A172 (cell line): ENCODE measurements at regions not wholly inside any gene's neighbourhood (a gene's known extent, or its start where the extent isn't known, plus 50 kb on each side); places are given as distances from the start of the nearest gene placed in this dataset.
A peak's percentile ranks its signal among the peaks of the same experiment; 100 is the strongest.
"Not testable (repeated sequence)": the region's sequence is repeated elsewhere in the genome, so short reads cannot be mapped to it uniquely, and the experiment has no call there.

Experiments
- DNase-seq: peaks from one replicate; pipeline ENCODE4 v3.0.0-alpha.2; 2015; ENCODE audit warnings: low spot score

DNA sequence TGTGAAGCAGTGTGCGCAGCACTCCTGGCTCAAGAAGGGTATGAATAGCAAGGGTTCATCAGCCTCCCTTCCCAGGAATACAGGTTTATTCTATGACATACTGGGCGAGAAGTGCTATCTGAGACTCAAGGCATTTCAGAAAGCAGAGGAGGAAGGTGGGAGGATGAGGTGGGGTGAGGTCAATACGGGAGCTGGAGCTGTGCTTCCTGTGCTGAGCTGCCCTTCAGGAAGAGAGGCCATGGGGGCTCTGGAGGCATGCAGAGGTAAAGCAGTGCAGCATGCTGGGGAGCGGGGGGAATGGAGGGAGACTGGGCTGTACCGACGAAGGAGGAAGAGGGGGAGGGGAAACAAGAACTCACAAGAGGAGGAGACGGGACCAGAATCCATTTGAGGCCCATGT is 717.6 kb downstream of the PTPRU start:
- DNase-seq: no peak

DNA sequence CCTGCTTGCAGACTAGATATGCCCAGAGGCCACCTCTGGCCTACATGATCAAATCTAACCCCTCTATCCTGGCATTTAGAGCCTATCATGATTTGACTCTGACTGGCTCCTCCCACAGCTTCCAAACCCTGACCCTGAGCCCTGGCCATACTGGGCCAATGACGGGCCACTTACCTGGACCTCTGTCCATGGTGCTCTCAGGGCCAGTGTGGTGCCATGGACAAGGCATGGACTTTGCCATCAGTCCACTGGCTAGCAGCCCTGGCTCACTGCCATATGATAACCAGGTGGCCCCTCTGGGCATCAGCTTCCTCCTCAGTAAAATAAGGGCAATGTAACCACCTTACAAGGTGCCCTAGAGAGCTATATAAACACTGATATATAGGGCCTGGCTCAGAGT is 713.4 kb downstream of the PTPRU start:
- DNase-seq: no peak

DNA sequence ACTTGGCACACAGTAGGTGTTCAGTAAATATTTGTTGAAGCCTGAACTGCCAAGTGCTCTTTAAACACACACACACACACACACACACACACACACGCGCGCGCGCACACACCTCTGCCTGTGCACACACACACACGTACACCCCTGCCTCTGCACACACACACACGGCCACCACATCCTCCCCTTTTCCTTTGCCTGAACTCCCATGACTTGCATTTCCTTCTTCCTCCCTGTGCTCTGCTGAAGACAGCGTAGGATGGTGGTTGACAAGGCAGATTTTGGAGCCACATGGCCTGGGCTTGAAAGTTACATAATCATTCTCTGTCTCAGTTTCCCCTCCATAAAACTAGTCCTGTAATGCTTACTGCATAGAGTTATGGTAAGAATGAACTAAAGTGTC is 712.3 kb downstream of the PTPRU start:
- no peak for DNase-seq

DNA sequence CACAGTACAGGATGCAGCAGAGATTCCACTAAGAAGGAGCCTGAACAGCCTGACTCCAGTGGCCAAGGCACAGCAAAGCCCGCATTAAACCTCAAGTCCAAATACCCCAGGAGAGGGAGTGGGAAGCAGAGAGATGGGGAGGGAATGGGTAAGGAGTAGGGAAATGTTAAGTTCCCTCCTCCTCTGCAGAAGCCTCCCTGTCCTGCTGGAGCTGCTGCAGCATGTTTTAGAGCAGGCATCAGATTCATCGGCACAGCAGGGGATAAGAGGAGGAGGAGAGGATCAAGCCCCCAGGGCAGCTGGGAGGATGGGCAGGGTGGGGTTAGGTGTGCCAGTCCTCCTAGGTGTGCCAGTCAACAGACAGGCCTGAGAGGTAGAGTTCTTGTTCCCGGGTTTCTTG is 709.7 kb downstream of the PTPRU start:
- no peak for DNase-seq

DNA sequence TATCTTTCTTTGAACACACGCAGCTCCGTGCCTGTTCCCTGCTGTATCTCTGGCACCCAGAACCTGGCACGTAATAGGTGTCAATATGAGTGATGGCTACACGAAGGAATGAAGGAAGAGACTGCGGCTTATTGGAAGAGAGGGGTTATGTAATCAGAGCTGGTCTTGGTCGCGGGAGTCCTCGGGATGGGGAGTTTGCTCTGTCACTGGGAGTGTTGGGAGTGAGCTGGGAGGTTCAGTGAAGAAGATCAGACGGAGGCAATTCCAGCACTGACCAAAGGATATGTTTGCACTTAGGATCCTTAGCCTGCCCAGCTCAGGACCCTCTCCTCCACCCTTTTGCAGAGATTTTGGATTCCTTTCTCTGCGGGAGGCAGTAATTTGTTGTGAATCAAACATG is 709.1 kb downstream of the PTPRU start:
- DNase-seq: no peak

DNA sequence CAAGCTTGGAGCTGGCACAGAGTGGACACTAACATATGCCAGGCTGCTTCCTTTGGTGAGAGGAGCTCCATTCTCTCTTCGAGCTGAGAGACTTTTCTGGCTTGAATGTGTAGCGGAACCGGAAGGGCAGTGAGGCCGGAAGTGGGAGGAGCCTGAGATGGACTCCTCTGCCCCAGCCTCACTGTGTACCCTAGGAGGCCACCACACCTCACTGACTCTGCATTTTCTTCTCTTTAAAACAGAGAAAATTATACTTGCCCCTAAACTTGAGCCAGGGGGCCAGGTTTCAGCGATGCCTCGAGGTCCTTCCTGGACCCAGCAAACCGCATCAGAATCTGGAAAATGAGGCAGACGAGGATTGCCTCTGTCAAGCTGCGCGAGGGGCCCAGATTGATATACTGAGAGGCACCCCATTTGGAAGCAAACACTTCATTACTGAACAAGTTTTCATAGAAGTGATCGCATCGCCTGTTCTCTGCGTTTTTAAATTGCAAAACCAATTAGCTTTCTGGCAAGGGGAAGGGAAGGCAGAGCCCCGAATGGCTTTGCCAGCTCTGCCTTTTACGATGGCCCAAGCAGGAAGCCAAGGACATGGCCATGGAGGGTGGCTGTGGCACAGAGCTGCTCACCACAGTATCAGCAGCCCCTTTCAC is 708.1 kb downstream of the PTPRU start:
- DNase-seq: no peak

DNA sequence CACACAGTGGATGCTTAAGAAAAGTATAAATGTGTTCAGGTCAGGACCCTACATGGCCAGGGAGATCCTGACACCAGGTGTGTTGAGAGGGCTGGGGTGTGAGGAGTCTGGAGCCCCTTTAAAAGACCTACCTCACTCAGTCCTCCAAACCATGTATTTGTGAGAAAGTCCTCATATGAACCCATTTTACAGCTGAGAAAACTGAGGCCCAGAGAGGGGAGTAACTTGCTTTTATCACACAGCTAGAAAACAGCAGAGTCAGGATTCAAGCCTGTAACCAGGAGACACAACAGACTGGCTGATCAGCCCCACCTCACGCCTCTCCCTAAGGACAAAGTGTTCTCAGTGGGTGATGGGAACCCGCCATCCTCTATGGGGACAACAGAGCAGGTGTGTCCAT is 706.7 kb downstream of the PTPRU start:
- no peak for DNase-seq

DNA sequence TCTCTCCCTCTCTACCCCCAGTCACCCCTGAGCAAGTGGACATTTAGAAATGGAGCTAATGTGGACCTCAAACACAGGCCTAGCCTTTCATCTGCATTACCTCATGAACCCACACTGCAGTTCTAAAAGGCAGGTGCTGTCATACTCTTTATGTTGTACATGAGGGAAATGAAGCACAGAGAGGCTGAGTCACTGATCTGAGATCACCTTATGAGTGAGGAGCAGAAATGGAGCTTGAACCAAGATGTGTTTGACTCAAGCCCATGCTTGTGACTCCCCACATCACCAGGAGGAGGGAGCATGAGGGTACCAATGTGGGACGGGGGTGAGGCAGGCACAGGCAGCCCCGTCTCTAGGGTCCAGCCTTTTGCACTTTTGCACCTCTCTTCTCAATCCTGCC is 702.8 kb downstream of the PTPRU start:
- no peak for DNase-seq

DNA sequence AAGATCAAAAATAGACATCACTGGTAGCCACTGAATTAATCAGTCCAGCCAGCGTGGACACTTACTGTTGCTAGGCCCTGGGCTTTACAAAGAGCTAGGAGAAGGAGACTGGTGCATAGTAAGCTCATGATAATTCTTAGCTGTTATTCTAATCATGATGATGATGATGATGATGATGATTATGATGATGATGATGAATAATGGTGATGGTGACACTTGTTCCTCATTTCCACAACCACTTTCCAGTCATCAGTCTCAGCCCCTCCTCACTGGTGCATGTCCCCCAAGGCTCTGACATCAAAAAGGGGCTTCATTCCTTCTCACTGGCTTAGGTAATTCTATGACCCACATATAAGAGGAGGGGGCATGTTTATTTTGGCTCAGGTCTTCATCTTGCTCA is 701.0 kb downstream of the PTPRU start:
- DNase-seq: no peak

DNA sequence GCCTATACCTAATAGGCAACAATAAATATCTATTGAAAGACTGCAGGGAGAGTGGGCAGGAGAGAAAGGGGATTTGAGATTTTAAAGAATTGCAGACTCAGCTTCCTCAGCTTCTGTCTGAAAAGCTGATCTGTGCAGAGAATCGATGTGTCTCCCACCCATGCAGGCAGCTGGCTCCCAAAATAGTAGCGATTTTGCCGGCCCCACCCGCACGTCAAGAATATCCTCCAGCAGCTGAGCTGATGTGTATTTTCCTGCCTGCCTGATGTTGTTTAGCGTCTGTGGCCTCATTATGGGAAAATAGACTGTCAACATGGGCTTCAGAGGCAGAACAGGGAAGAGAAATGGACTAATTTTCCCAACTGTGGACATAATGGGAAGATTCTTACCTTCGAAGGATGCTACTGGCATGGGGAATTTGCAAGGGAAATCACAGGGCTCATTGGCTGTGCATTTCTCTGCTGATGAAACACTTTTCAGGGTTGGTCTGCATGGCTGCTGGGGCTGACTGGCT is 699.8 kb downstream of the PTPRU start:
- no peak for DNase-seq

DNA sequence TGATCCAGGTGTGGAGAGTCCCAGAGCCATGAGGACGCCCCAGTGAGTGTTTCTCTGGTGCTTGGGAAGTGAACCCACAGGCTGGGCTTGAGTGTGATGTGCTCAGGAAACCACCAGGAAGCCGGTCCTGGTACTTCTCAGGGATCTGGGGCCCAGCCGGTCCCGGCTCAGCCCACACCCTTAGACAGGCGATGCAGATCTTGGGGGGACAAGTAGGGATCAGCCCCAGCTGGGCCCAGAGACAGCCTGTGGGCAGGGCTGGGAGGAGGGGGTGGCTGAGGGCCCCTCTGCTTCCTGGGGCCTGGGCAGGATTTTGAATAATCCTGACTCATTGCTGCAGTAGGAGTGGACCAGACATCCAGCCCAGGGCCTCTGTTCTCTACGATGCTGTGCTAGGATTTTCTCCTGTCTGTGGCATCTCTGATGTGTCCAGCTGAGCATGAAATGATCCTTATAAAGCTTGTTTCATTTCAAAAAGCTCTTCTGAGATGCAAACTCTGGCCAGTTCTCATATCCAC is 698.0 kb downstream of the PTPRU start:
- DNase-seq: no peak

DNA sequence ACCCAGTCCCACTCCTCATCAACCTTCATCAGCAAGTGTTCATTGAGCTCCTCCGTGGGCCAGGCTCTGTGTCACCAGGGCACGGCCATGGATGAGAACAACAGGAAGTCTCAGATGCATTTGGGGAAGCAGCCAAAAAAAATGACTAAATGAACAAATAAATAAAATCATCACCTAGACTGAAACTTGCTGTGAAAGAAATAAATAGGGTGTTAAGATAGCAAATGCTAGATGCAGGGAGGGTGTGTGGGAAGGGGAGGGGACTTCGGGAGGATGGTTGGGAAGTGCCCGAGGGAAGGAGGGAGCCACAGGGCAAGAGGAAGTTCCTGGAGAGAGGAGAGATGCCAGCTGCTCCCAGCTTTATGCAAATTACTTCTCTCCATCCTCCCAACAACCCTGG is 696.7 kb downstream of the PTPRU start:
- peak; percentile 46 for DNase-seq

DNA sequence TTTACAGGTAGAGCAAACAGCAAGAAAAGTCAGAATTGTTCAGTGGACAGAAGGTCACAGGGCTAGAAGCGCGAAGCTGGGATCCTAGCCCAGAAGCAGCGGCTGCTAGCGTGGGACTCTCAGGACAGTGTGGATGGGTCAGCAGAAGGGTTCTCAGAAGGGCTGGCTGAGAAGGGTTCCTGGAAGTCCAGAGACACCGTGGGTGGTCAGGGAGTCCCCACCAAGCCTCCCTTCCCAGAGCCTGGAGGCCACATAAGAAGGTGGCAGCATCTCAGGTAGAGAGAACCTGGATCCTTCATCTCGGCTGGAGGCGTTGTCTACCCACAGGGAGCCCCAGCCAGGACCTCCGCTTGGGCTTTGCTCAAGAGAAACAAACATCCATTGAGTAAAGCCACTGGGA is 696.3 kb downstream of the PTPRU start:
- DNase-seq: no peak

DNA sequence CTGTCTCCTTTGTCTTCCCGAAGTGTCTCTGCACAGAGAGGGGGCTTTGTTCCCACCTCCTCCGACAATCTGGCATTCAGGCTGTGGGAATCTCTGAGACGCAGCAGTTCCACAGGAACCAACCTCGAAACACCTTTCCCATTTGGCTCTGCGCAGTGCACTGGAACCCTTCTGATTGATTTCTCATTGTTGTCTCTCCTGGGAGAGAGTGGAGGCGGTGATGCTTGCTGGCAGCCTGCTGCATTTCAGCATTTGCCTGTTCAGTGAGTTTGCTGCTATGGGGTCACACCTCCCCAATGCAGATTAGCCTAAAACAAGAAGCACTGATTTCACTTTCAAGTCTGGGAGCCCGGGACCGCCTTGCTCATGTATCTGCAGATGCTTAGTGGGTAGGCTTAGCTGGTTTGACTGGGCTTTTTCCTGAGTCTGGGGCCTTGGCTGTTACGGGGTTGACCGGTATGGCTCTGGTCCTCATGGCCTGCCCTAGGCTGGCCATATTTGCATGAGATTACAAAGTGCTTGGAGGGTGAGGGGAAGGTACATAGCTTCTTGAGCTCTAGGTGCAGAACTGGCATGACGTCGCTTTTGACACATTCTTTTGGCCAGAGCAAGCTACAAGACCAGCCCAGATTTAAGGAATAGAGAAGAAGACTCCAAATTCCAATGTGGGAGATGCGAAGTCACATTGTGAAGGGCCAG is 695.3 kb downstream of the PTPRU start:
- no peak for DNase-seq

DNA sequence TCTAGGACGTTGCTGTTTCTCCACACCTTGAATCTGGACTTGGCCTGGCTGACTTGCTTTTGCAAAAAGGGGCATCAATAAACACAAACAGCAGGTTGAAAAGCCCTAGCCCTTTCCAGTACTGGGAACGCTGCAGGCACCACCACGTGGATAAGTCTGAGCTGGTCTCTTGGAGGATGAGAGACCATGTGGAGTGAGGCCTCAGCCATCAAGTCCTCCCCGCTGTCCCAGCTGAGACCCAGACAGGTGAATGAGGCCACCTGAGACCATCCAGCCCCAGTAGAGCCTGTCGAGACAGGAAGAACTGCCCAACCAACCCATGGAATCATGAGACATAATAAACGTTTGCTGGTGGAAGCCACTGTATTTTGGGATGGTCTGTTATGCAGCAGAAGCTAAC is 688.7 kb downstream of the PTPRU start:
- DNase-seq: no peak

DNA sequence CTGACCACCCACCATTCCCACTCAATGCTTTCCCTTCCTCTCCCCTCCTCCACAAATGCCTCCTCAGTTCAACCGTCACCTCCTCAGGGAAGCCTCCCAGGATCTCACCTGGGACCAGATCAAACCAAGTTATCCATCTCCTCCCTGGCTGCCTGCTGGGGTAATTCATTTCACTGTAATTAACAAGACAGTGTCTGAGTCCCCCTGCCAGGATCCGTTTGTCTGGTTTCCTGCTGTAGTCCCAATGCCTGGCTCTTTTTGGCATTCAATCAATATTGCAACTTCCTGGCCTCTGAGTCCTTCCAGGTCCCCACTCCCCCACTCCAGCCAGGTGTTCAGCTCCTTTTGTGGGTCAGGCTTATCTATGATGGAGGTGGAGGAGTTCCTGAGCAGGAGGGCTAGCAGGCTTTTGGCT is 687.7 kb downstream of the PTPRU start:
- DNase-seq: no peak

DNA sequence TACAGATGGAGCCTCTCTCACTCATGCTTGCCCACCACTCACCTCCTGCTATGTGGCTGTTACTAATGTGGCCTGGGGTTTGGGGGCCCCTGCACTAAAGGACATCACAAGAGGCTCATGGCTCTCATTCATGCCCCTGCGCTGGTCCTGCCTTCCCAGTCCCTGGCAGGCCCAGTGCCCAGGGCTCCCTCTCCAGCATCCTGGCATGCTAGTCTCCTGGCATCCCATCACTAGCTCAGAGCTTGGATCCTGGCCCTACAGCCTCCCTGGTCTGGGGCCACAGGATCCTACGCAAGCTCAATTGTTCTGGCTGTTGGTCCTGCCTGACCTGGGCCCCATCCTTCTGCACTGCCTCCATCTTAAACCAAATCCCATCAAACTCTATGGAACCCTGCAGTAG is 685.4 kb downstream of the PTPRU start:
- DNase-seq: no peak

DNA sequence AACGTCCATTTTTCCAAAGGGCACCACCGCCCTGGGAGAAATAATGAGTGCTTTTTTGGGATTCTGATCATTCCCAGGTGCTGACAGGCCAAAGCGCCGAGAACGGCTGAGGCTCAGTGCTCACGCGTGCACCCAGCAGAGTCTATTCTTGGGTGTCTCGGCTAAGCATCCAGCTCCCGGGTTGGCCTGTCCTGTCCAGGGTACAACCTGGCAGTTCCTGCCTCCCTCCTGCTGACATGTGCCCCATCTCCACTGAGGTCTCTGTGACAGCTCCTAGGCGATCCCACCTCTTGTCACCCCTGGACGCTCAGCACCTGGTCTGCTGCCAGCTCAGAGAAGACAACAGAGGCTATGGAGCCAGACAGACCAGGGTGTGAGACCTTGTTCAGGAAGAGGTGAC is 684.5 kb downstream of the PTPRU start:
- no peak for DNase-seq

DNA sequence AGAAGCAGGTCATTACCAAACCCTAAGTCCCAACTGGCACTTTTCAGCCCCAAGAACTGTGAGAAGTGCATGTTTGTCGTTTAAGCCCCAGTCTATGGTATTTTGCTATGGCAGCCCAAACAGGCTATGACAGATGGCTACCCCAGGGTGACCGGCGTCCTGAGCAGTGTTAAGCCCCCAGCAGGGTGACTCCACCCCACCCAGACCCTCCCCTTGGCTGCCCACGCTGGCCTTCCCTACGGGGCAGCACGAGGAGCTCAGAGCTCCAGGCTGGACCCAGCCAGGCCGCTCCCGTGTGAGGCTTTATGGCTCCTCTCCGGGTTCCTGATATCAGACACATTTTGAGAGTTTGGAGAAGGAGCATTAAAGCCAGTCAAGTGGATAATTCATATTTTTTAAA is 684.0 kb downstream of the PTPRU start:
- DNase-seq: no peak

DNA sequence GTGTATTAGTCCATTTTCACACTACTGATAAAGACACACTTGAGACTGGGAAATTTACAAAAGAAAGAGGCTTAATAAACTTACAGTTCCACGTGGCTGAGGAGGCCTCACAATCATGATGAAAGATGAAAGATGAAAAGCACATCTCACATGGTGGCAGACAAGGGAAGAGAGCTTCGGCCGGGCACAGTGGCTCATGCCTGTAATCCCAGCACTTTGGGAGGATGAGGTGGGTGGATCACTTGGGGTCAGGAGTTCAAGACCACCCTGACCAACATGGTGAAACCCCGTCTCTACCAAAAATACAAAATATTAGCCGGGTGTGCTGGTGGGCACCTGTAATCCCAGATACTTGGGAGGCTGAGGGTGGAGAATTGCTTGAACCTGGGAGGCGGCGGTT is 682.7 kb downstream of the PTPRU start:
- DNase-seq: not testable (repeated sequence)

DNA sequence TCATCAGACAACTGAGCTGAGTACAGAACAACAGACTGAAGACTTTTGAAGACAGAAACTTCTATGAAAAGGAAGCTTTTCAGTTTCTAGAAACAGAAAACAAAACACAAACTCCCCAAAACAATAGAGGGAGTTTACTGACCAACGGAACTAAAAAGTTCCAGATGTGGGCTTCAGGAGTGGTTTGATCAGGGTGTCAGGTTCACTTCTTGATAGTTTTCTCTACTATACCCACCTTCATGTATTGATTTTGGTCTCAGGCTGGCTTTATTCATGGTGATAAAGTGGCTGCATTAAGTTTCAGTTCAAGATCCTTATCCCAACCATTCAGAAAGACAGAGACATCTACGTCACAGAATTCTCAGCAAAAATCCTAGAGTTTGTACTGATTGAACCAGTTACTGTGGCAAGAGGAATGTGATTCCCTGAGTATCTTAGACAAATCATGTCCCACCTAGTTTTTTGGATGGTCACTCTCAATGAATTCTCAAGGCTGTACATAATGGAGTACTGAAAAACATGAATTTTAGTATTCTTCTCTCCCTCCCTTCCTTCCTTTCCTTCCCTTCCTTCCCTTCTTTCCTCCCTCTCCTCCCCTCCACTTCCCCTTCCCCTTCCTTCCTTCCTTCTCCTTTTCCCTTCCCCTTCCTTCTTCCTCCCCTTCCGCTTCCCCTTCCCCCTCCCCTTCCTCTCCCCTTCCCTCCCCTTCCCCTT is 680.5 kb downstream of the PTPRU start:
- DNase-seq: no peak

DNA sequence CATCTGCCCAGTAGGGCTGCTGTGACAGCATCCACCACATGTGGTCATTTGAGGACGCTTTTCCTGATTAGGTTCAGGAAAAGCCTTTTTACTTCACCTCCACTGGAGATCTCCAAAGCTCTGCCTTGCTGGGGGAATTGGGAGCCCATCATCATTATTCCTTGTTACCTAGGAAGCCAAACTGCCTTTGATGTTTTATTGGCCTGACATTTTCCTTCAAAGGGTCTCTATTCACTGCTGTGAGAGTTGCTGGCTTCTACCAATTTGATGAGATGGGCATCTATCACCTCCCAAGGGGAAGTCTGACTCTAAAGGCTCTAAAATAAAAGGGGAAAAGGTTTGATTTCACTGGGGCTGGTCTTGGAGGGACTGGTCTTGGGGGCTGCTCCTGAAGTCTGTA is 678.6 kb downstream of the PTPRU start:
- DNase-seq: no peak

DNA sequence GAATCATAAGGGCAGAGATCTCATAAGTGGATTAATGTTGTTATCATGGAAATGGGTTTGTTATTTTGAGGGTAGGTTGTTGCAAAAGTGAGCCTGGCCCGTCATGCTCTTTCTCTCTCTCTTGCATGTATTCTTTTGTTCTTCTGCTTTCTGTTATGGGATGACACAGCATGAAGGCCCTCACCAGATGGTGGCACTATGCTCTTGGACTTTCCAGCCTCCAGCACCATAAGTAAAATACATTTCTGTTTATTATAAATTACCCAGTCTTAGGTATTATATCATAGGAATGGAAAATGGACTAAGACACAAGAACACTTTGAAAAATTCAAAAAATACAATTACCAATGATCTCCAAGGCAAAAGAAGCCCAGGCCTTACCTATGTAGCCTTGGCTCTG is 676.1 kb downstream of the PTPRU start:
- no peak for DNase-seq
